HG02610 (cell line): ENCODE measurements at regions not wholly inside any gene's neighbourhood (a gene's known extent, or its start where the extent isn't known, plus 50 kb on each side); places are given as distances from the start of the nearest gene placed in this dataset.
"Not testable (repeated sequence)": the region's sequence is repeated elsewhere in the genome, so short reads cannot be mapped to it uniquely, and the experiment has no call there.

Experiments
- ATAC-seq: cut with Tn5 transposase; IDR thresholded peaks from one replicate; pipeline ENCODE4 v1.9.1; 2021; ENCODE audit warnings: mild to moderate bottlenecking, moderate library complexity; ENCODE audit not compliant: unreplicated experiment

DNA sequence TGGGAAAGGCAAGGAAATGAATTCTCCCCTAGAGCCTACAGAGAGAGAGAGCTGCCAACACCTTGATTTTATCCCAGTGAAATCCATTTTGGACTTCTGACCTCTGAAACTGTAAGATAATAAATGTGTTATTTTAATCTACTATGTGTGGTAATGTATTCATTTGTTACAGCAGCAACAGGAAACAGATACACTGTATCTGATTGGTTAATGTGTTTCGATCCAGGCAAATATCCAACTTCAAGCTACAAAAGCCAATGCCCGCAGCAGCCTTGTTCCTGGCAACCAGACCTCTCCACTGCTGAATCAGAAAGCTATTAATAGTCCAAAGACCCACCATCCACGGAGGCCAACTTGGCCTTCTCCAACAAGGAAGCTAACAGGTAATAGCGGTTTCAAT lies 318.1 kb downstream of the PTTG2 start:
- no peak for ATAC-seq

- no peak for ATAC-seq
Observed at GRCh38 chr4:38279077-38279476, 318.9 kb downstream of the PTTG2 start.

- ATAC-seq = no peak
Observed at GRCh38 chr4:38279650-38280322, 319.6 kb downstream of the PTTG2 start.

- no peak for ATAC-seq
Observed at GRCh38 chr4:38280323-38280706, 320.1 kb downstream of the PTTG2 start.

GRCh38 chr4:38281371-38282071 lies 321.3 kb downstream of the PTTG2 start:
- no peak for ATAC-seq

- no peak for ATAC-seq
Observed at GRCh38 chr4:38283724-38284123, 323.5 kb downstream of the PTTG2 start.

DNA sequence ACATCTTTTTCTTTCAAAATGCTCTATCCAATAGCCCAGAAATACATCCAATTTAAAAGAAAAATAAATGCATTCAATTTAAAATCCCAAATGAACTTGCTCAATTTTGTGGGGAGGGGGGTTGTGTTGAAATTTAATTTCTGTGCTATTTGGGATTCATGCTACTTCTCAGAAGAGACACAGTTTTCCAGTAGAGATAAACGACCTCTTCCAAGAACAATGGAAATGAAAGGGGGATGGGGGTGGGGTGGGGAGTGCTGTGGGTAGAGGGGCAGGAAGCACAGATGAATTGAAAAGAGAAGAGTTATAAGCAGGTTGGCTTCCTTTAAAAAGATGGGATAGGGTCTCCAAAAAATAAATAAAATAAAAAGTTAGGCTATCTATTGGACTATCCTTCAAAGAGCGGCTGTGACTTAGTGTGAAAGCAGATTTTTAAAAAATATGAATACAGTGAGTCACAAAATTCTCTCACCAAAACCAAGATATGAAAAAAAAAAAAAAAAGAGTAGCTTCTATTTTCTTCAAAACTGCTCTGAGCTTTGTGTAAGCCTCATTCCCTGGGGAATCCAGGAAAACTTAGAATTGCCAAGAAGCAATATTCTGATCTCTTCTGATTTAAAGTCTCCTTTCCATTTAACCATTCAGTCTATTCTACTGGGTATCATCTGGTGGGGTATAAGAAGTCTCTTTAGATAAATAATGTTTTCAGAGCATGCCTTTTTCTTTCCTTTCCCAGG lies 324.3 kb downstream of the PTTG2 start:
- no peak for ATAC-seq

DNA sequence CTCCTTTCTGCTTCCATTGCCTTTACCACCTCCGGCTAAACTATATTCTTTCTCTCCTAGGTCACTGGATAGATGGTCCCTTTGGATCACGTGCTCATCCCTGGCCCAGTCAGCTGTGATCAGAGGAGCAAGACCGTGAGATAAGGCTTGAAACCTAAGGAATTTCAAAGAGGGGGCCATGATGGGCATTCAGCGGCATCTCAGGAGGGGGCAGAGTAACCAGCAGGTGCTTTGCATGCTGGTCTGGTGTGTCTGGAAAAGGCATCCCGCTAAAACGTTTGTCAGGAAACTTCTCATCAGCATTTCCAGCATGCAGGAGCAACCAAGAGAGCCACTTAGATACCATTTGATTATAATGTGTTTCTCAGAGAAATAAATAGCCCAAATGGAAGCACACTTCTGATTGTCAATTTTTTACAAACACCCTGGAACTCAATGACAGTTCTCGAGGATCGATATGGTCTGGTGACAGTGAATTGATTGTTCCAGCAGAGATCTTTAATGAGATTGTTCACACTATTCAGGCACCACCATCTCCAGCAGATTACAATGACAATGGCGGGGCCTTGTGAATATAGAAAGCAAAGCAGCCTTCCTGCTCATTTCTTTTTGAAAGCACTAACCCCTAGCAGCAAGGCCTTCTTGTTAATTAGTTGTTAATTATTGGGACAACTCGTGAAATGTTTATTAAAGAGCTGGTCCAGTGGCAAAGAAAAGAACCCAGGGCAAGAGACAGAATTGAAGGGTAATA lies 327.1 kb downstream of the PTTG2 start:
- ATAC-seq = no peak

- no peak for ATAC-seq
Observed at GRCh38 chr4:38289553-38289952, 329.4 kb downstream of the PTTG2 start.

- ATAC-seq = no peak
Observed at GRCh38 chr4:38290366-38290765, 330.2 kb downstream of the PTTG2 start.

DNA sequence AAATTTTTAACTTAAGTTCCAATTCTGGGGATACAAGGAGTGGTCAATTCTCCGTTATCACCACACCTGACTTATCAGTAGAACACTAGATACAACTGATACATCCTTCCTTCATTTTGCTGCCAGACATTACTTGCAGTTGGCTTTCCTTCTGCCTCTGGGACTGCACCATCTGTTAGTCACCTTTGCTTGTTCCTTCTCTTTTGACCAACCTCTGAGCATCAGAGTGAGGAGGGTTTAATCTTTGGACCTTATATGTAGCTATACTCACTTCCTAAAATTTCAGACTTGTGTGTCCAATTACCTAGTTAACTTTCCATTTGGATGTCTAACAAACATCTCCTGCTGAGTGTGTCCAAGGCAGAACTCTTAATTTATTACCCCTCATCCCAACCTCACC lies 330.7 kb downstream of the PTTG2 start:
- no peak for ATAC-seq

GRCh38 chr4:38292529-38292928 lies 332.3 kb downstream of the PTTG2 start:
- ATAC-seq = no peak

DNA sequence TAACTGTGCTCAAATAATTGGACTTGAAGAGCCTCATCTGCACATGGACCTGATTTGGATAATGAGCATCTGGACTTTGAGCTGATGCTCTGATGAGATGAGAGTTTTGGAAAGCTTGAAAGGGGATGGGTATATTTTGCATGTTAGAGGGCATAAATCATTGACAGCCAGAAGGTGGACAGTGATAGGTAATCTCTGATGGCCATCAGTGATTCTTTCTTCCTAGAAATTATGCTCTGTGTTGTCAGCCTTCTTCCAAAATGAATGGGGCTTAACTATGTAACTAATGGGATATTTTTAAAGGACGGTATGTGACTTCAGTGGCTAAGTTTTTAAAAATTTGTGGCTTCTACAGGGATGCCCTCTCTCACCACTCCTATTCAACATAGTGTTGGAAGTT lies 334.0 kb downstream of the PTTG2 start:
- no peak for ATAC-seq

- ATAC-seq = no peak
Observed at GRCh38 chr4:38297061-38297460, 336.9 kb downstream of the PTTG2 start.

- ATAC-seq = no peak
Observed at GRCh38 chr4:38298868-38299713, 338.9 kb downstream of the PTTG2 start.

DNA sequence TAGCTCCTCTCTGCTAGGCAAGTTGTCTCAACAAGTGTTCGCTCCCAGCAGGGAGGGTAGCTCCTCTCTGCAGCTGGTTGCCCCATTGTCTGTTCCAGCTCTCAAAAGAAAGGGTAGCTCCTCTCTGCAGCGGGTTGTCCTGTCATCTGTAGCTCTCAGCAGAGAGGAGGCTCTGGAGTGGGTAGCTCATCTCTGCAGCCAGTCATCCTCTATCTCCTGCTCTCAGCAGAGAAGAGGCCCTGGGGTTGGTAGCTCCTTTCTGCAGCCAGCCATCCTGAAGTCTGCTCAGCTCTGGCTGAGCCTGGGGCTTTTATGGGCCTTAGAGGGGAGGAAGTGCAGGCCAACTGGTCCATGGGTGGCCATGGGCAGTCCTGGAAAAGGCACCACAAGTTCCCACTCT lies 342.7 kb downstream of the PTTG2 start:
- ATAC-seq = no peak

GRCh38 chr4:38304460-38304859 lies 344.3 kb downstream of the PTTG2 start:
- ATAC-seq = not testable (repeated sequence)

GRCh38 chr4:38306482-38307071 lies 346.4 kb downstream of the PTTG2 start:
- ATAC-seq = peak; percentile 43

DNA sequence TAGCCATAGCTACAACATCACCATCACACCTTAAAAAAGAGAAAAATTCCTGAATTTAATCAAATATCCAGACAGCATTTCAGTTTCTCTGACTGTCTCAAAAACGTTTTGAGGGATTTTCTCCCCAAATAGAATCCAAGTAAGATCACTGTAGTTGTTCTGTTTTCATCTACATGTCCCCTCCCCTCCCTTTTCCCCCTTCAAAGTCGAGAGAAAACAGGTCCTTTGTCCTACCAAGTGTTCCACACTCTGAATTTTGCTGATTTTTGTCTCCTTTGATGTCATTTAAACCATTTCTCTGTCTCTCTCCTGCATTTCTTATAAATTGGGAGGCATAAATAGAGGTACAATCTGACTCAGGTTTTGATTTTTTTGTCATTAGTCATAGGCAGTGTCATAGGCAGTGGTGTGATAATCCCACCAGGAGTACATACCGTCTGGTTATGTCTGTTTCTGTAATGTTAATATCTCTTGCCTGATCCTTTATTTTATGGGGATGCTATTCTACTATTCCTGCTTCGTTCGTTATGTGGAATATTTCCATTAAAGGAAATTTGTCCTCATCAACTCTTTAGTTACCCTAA lies 348.6 kb downstream of the PTTG2 start:
- ATAC-seq = no peak

DNA sequence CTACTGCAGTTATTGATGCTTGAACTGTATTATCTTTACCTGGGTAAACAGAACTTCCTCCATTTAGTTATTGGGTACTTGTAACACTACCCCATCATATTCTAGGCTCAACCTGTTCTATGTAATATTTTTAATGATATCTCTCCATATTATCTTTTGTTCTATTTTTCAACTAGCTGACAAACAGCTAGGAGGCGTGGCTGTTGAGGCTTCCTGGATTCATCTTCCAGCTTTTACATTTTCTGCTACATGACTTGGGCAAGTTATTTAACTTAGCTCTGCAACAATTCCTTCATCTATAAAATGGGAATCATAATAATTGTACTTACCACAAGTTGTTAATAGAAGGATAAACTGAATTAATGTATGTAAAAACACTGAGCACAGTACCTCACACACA lies 349.3 kb downstream of the PTTG2 start:
- no peak for ATAC-seq
